ENCODE measurements at regions not wholly inside any gene's neighbourhood (a gene's known extent, or its start where the extent isn't known, plus 50 kb on each side); places are given as distances from the start of the nearest gene placed in this dataset.

DNA sequence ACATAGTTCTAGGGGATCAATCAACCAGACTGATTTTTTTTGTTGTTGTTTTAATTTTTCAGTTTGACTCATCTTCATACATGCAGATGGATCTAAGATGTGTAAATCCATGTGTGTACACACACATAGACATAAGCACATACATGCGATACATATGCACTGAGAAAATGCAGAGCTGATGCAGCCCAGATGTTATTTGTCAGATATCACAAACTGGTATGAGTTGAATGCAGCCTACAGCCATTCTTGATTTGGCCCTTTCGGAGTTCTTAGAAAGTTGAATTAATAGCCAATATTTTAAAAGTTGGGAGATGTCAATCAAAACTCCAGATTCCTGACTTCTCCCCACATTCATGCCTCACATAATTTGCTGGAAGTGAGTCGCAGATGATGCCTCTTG is 180.4 kb downstream of the SPATA18 start:
- DNase-seq, result no peak

DNA sequence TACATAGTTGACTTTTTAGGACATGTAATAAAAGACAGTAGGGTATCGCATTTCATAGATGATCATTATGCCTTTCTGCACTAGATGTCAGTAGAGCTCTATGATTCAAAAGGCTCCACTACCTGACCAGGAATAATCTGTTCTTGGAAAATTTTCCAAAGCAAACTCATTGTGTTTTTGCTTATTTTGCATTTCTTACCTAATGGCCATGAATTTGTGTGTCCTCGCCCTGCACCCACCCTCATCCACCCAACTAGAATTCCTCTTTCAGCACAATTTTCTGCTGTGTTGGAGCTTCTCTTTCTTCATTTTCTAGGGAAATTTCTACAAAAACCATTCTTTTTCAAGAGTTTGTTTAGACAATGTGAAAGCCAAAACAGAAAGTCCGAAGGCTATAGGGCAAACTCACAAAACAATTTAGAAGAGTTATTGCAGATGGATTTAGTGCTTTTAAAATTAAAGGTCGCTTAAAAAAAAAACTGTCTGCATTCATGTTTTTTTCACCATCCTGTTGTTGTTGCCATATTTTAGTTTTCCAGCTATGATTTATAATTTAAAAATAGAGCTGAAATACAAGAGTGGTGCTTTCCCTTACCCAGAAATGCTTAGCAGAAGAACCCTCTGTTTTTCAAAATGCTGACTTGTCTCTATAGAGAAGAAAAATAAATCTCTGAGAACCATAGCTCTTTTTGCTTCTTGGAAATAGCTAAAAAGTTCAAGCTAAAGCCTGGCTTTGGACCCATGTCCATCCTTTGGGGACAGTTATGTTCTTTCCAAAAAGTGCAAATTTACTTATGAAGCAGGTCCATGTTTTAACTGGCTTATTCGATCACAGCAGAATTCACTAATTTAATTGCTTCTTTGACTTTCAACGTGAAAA is 183.7 kb downstream of the SPATA18 start:
- no peak for DNase-seq

DNA sequence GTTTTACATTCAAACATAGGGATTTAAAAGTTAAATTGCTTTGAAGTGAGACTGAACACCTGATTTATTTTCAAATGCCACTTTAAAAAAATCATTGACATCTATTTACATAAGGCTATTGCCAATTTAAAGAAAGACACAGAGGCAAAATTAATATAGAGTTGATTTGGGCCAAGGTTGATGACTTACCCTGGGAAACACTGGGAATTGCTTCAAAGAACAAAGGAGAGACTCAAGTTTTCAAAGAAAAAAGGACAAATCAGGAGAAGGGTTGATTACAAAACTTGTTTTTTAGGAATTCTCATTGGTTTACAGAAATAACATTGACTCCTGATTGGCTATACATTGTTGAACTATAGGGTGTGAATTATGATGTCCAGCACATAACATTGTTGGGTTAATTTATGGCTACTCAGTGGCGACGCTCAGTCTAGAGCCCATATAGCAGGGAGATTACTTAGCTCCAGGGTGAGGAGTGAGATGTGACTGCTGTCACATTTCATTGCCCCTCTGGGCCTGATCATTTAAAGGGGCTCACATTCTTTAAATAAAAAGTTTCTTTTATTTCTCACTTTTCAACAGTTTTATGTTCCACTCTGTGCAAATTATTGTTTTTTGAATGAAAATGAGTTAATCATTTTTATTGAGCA is 184.6 kb downstream of the SPATA18 start:
- DNase-seq, result no peak

DNA sequence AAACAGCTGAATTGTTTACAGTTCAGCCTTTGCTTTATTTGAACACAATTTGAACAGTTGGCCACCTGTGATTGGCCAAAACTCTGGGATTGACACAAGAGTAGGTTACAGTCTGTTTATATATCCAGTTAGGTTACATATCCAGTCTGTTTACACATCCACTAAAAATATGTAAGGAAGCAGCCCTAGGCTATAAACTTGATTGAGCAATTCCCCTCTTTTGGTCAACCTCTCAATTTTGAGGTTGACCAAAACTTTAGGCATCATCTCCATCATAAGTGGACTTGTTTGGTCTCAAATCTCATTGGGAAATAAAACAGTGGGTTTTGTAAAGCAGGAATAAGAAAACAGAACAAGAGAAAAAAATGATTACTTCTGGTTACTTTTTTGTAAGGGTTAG is 190.8 kb downstream of the SPATA18 start:
- DNase-seq, result no peak

DNA sequence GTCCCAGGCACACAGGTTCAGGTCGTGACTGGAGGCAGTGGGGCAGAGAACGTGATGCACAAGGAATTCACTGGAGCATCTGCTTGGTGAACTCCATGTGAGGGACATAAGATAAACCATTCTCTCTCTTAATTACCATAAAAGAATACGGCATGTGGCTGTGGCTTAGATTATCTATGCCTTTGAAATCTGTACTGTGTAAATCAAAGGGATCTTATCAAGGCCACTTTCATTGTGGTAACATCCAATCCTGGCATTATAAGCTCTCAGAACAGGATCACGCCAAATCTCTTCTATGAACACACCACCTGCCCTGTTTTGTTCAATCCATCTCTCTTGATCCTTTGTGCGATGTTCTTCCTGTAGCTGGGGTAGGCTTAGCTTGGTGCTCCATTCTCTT is 192.3 kb downstream of the SPATA18 start:
- DNase-seq, result no peak

DNA sequence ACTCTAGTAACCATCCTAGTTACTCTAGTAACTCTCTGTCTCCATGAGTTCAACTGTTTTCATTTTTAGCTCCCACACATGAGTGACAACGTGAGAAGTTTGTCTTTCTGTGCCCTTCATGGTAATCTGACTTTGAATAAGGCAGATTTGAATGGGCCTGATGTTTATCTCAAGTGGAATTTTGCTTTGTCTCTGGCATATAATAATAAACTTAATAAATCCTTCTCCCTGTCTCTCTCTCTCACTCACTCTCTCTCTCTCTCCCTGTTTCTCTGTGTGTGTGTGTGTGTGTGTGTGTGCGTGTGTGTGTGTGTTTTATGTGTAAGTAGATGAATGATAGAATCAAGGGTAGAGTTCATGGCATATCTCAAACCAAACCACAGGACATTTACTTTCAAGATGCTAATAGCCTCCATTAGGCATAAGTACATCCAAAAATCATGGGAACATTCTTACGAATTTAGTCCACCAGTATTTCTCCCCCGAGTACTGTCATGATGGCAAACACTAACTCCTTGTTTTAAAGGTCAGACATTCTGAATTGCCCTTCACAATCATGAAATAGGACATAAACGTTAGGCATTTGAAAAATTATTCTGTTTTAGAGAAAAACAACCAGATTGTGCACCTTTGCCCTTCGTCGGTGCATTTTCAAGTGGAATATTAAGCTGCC is 193.1 kb downstream of the SPATA18 start:
- no peak for DNase-seq

DNA sequence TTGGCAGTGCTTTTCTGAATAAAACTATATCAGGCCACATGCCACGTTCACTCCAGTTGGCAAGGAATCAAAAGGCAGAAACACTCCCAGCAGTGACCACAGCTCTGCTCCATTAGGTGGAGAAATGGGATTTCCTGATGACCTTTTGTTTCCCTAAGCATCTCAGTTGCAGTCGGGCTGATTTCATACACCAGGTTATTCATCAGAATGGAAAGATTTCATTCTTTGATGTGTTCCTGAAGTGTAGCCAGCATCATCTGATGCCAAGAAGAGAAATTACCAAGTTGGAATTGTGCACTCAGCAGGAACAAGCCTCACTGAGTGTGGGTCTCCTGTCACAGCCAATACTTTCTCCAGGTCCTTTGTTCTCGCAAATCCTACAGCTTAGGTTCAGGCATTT is 193.7 kb downstream of the SPATA18 start:
- no peak for DNase-seq

DNA sequence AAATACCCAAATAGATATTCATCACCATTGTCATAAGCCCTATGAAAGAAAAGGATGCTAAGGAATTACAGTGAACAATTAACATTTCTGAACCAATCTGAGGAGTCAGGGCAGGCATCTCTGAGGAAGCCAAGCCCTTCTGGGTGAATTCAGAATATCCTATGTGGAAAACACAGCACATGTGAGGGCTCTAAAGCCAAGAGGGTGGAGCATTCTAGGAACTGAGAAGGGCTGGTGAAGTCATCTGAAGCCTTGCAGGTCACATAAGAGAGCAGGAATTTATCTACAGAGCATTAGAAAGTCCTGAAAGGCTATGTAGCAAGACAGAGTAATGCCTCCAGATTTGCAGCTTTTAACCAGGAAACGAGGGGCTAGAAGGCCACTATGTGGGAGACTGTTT is 195.7 kb downstream of the SPATA18 start:
- DNase-seq, result no peak

DNA sequence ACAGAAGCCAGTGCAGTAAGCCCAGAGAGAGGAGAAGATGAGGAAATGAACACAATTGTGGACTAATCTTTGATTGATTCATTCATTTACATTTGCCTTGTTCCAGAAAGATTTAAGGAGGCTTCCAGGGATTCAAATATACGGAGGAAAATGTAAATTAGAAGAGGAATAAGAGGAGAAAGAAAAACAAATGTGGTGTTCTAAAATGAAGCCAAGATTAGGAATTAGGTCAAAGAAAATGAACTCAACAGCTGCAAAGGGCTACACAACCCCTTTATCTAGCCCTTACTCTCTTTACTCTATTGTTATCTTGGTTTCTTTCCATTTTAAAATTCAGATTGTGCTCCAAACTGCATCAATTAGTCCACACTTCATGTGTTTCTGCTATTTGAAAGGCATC is 196.8 kb downstream of the SPATA18 start:
- no peak for DNase-seq

DNA sequence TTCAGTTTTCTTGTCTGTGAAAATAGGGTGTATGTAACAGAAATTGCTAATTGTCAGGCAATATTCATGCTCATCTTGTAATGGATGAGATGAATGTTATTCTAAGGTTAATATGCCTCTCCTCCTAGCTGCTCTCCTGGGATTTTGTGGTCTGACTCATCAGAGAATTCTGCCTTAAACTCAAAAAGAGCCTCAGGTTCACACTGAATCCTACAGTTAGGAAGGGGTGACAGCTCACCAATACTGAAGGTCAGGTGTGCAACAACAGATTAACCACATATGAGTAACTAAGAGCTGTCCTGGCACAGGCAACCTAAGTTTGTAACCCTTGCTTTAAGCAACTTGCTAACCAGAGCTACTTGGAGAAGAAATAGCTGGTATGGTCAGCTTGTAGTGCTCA is 197.7 kb downstream of the SPATA18 start:
- no peak for DNase-seq

DNA sequence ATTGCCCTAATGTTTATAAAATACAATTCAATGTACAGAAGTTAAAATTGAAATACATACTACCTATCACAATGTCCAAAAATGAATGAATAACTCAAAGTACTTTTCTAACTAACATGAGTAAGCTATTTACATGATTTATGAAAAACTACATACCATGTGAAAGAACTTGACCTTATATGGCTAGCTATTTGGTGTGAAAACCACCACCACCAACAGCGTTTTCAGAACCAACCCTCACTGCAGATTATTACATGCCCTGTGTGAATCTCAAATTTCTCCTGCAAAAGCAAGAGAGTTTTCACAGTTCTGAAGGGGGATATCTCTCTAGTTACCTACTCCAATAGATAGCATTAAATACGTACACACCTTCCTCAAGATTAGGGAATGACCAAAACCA is 198.5 kb downstream of the SPATA18 start:
- DNase-seq, result no peak

DNA sequence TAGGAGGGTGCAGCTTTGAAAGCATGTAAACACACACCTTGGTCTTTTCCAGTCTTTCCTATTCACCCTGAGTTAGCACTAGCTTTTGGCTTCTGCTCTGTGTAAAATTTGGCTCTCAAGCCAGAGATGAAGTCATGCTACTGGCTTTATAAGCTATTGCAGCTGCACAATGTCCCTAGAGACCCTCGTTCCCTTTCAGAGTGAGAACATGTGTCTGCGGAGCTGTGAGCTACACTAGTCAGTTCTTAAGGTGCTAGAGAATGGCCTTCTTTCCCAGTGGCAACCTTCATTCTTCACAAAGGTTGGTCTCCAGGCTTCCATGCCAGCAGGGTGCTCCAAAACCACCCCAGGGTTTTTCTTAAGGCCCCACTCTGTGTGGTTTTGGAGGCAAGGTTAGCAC is 199.1 kb downstream of the SPATA18 start:
- DNase-seq, result no peak

DNA sequence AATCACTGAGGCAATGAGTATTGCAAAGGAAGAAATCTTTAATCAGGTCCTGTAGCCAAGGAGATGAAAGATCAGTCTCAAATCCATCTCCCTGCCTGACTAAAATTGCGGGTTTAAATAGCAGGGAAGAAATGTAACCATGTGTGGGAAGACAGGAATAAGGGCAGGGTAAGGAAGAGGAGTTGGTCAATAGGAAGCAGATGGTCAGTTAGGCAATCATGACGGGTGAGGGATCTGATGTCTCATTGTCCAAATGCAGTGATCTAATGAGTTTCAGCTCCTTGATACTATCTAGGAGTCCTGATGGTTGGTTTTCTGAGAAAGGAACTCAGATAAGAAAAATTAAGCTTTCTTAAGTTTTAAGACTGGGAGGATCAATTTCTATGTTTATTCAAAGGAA is 200.8 kb downstream of the SPATA18 start:
- no peak for DNase-seq

DNA sequence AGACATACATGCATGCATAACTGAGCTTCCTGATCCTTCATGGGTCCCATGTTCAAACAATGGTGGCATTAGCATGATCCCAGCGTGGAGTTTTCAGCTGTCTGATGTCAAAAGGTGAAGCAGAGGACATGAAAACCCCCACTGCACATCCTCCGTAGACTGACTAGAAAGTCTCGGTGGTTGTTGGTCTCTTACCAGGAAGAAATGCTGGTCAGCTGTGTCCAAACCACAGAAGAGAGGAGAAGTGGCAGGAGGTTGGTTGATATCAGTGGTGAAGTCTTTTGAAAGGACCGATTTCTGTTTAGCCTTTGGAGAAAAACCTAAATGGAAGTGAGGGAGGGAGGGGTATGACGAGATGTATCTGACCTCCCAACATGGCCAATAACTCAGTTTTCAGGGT is 201.9 kb downstream of the SPATA18 start:
- no peak for DNase-seq

DNA sequence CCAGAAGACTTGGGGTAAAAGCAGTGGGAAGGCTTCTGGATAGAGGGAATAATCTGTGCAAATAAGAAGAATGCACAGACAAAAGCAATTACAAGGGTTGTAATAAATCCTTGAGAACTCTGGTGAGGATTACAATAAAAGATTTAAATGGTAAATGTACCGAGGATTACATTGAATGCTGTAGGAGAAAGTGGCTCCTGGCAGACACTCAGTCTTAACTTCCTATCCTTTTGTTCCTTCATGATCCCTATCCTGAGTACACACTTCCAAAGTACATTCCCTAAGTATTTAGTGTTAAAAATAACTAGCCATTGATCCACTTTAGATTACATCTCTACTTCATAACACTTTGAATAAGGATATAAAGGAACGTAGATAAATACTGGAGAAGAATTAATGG is 205.4 kb downstream of the SPATA18 start:
- DNase-seq, result no peak

DNA sequence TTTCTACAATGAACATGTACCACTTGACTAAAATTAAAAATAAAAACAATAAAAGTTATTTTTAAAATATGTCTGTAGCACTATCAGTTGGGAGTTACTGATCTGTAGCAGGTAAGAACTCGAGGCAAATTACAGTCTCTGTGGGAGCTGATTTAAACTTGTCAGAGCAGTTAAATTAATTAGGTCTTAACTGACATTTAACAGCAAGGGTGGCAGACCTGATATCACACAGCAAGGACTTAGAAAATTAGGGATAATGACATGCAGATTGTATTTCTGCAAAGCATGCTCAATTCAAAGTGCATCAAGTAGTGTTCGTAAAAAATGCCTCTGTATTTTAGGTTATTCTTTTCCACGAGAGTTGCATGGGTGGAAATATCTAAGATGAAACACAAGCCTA is 208.9 kb downstream of the SPATA18 start:
- no peak for DNase-seq

DNA sequence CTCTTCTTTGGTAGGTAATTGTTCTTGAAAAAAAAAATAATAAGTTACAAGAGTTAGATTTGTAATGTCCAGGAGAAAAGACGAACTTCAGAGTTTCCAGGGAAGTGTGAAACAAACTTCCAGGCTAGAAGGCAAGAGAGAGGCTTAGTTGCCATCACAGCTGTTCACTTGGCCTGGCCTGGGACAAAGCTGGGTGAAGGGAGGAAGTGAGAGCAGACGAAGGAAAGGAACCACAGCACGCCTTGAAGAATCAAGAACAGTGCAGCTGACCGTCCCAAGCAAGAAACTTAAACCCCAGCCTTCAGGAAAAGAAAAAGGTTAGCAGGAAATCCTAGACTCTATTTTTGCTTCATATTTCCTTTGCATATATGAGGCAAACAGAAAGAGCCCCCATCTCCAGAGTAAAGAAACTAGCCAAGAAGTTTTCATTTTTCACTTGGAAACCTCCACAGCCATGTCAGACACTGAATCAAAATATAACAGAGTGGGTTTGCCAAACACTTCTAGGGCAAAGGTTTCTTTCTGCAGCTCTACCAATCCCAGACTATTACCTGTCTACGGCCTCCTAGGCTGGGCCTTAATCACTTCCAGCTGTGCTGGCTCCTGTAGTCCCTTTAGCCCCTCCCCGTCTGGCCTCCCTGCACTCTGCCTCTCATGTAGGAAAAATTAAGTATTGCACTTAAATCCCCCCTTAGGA is 209.6 kb downstream of the SPATA18 start:
- DNase-seq, result peak in 20 of 56 donors; percentile 0 to 45 (median 4)

DNA sequence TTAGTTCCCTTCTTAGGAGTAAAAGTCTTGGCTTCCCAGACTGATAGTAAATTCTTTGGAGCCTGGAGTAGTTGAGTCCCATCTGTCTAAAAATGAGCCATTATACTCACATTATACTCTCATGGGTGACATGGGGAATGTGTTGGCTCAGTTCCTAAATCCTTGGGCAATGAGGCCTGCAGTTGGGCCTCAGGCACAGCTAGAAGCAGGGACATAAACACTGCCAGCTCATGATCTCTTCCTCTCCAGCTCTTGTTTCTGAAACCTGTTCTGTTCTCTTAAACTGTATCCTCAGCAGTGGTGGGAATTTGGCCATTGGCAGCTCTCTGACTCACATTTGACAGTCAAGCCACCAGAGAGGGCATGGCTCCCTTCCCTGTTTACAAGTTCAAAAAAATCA is 212.5 kb downstream of the SPATA18 start:
- DNase-seq, result no peak

DNA sequence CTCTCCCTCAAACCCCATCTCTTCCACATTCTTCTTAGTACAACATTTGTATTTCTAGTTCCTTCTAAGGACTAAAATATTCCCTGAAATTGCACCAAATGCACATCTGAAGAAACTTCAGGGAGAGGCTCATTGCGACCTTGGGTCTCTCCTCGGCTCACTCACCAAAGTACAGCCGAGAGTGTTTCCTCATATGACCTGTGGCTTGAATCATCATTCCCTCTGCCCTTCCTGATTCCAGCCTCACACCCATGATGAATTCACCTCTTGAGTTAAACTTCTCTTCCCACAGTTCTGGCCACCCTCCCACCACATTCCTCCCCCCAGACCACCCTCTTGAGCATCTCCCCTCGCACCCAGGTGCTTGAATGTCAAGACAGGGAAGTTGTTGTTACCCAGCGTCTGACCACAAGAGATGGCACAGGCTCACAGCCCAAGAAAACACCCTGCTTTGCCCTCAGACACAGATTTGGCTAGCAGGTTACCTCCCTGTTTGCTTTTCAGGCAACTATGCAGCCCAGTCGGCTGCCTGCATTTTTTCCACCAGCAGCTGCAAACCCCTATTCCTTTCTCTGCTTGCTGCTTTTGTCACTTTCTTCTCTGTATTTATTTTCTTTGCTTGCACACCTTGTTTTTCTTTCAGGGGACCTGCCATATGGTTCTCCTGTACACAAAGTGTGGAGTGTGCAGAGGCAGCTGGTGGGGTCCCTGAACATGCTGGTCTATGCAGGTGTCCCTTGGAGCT is 214.8 kb downstream of the SPATA18 start:
- DNase-seq, result no peak

DNA sequence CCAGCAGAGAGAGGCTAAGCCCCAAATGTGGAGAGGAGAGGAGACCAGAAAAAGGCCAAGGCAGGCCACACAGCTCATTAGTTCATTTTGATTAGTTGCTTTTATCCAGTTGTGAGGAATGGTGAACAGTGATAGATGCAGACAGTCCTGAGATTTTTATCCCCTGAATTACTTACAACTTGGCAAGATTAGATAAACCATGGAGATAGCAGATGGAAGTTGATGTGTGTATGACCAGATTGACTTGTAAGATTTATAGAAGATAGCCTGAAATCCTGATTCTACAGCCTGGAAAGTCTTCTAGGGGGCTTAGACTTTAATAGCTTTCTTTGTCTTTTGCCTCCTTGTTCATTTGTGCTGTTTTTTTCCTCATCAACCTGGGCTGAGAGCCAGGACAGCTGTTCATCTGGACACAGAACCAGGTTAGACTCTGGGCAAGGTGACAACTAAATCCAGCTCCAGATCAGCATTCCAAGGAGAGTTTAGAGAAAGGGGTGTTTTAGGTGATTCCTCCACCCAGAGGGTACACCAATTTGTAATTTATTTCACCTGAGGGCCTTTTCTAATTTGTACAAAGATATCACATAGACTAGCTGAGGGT is 215.5 kb downstream of the SPATA18 start:
- no peak for DNase-seq

DNA sequence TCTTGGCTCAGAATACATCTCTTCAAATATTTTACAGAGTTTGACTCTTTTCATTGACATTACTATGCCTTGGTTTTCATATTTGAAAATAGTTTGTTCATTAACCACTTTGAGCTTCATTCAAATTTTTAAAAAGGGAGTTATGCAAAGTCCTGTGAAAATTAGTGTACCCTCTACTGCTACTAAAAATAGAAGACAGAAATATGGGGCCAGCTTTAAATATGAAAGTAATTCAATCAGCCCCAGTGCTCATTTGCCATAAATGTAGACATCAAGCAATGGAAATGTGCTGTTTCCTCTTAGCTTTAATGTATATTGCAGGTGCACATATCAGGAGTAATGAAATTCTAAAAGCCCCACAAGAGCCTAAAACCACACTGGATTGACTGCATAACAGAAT is 218.7 kb downstream of the SPATA18 start:
- no peak for DNase-seq
